Uterus (tissue), 3 donors: ENCODE measurements at regions not wholly inside any gene's neighbourhood (a gene's known extent, or its start where the extent isn't known, plus 50 kb on each side); places are given as distances from the start of the nearest gene placed in this dataset.

ENCODE experiments used
- DNase-seq, 2 donors: peaks; one replicate each; pipeline ENCODE4 v3.0.0-alpha.2; 2019 to 2020
- H3K27ac ChIP-seq, 2 donors: fragments of 200-600 bp; sonication (generic); 1 replicate in 1 of 2; 2 replicates in 1 of 2; pipeline ENCODE4 v1.5.1; 2016 to 2018
- H3K27me3 ChIP-seq, 2 donors: fragments of 200-600 bp; sonication (generic); one replicate each; pipeline ENCODE4 v1.5.1; 2018 to 2019; ENCODE audit warnings: control low read depth in 1 of 2
- H3K36me3 ChIP-seq, 2 donors: fragments of 200-600 bp; sonication (generic); one replicate each; pipeline ENCODE4 v1.5.1; 2019; ENCODE audit warnings: control low read depth in 1 of 2
- H3K4me1 ChIP-seq, 2 donors: fragments of 200-600 bp; sonication (generic); one replicate each; pipeline ENCODE4 v1.5.1; 2018 to 2019; ENCODE audit warnings: control low read depth in 1 of 2
- H3K4me3 ChIP-seq, 2 donors: fragments of 200-600 bp; sonication (generic); 1 replicate in 1 of 2; 2 replicates in 1 of 2; pipeline ENCODE4 v1.5.1; 2018 to 2019; ENCODE audit warnings: mild to moderate bottlenecking in 1 of 2
- H3K9me3 ChIP-seq, 2 donors: fragments of 200-600 bp; sonication (generic); one replicate each; pipeline ENCODE4 v1.5.1; 2019; ENCODE audit warnings: control low read depth in 1 of 2
- POLR2A ChIP-seq, 2 donors: fragments of 450-650 bp; IDR thresholded peaks; one replicate each; pipeline ENCODE4 v1.6.1; 2016; ENCODE audit warnings: antibody characterized with exemption in 2 of 2, mild to moderate bottlenecking in 1 of 2, moderate library complexity in 1 of 2
- intact Hi-C: fragments of 100-400 bp; cut with DNase I; formaldehyde crosslinking; loops from one replicate; pipeline ENCODE4 v1.15.1; 2023; ENCODE audit warnings: low total_unique reads
- TF ChIP-seq, protein P1 (sequence below), 4 experiments: fragments of 200-600 bp in 2 of 4; fragments of 450-650 bp in 2 of 4; sonication (generic) in 2 of 4; IDR thresholded peaks; one replicate each; pipeline ENCODE4 v1.5.1; 2016 to 2019; ENCODE audit warnings: antibody characterized with exemption in 4 of 4, mild to moderate bottlenecking in 2 of 4, moderate library complexity in 1 of 4
- donor health status: DM: yes; HTN: yes; CAD: no.

DNA sequence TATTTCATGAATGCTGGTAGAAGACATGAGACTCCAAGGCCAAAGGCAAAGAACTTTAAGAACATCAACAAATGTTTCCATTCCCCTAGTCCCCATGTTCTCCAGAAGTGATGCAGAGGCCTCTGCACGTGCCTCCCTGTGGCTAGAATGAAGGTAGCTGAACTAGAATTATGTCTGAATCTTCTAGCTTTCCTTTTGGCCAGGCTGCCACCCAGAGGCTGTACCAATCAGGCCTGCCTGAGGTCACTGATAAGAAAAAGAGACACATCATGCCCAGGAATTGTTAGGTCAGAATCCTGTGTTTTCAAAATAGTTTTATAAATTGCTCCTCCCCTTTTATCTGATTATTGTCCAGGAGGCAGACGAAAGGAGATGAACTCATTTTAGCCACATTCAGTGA, 188.0 kb upstream of the SLC16A7 start:
- intact Hi-C loops, result no loop called here
- no peak overlapping the region for H3K4me3 ChIP-seq
- H3K4me1 ChIP-seq, result no peaks in the 10 kb centered on the region
- DNase-seq, result no peak
- no peaks in the 10 kb centered on the region for H3K36me3 ChIP-seq
- TF ChIP-seq, protein P1, sequence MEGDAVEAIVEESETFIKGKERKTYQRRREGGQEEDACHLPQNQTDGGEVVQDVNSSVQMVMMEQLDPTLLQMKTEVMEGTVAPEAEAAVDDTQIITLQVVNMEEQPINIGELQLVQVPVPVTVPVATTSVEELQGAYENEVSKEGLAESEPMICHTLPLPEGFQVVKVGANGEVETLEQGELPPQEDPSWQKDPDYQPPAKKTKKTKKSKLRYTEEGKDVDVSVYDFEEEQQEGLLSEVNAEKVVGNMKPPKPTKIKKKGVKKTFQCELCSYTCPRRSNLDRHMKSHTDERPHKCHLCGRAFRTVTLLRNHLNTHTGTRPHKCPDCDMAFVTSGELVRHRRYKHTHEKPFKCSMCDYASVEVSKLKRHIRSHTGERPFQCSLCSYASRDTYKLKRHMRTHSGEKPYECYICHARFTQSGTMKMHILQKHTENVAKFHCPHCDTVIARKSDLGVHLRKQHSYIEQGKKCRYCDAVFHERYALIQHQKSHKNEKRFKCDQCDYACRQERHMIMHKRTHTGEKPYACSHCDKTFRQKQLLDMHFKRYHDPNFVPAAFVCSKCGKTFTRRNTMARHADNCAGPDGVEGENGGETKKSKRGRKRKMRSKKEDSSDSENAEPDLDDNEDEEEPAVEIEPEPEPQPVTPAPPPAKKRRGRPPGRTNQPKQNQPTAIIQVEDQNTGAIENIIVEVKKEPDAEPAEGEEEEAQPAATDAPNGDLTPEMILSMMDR (IDR thresholded peaks at IDR 0.05), result no peak
- no peak for TF ChIP-seq POLR2A (IDR thresholded peaks at IDR 0.05)
- H3K27ac ChIP-seq, result no peak overlapping the region
- no peaks in the 10 kb centered on the region for H3K27me3 ChIP-seq
- no peaks in the 10 kb centered on the region for H3K9me3 ChIP-seq

DNA sequence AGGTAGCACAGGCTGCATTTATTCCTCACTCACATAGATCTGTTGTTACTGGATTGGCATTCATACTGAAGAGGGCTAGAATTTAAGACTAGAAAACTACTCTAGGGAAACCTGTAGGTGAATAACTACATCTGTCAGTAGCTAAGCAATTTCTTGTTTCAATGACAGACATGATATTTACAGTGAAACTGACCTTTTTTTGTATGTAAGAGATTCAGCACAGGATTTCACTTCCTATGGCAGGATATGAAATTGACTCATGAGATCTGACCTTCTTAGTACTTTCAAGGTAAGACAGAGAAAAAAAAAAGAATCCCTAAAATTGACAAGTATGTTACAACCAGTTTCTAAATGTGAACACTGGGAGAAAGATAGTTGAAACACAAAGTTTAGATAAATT, 189.8 kb upstream of the SLC16A7 start:
- intact Hi-C loops, result no loop called here
- H3K4me3 ChIP-seq, result no peak overlapping the region
- no peaks in the 10 kb centered on the region for H3K9me3 ChIP-seq
- H3K4me1 ChIP-seq, result no peaks in the 10 kb centered on the region
- TF ChIP-seq, protein P1 (IDR thresholded peaks at IDR 0.05), result no peak
- no peak for TF ChIP-seq POLR2A (IDR thresholded peaks at IDR 0.05)
- no peaks in the 10 kb centered on the region for H3K27me3 ChIP-seq
- H3K27ac ChIP-seq, result no peak overlapping the region
- DNase-seq, result no peak
- no peaks in the 10 kb centered on the region for H3K36me3 ChIP-seq

DNA sequence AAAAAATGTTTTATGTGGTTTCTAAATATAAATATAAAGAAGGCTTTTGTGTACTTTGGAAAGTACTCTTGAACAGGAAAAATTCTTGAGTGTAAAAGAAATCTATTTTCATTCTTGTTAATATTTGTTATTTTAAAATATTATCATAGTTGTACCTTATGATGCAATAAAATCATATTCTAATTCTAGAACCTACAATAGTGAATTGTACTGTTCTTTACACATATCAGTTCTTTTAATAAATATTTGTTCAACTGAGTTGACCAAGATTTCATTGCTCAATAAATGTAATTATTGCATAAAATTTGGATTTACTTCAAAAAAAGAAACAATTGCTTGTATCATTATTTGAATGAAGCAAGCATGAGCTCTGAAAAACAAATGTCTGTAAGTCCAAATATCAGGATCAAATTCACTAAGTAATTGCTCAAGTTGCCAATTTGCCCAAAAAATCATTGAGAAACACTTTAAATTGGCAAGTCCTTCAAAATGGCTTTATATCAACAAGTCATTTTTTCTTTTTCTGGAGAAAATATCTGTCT, 191.6 kb upstream of the SLC16A7 start:
- H3K4me3 ChIP-seq, result no peak overlapping the region
- intact Hi-C loops, result no loop called here
- H3K27me3 ChIP-seq, result no peaks in the 10 kb centered on the region
- no peaks in the 10 kb centered on the region for H3K36me3 ChIP-seq
- no peak for DNase-seq
- no peaks in the 10 kb centered on the region for H3K4me1 ChIP-seq
- H3K9me3 ChIP-seq, result no peaks in the 10 kb centered on the region
- no peak overlapping the region for H3K27ac ChIP-seq
- TF ChIP-seq POLR2A (IDR thresholded peaks at IDR 0.05), result no peak
- TF ChIP-seq, protein P1 (IDR thresholded peaks at IDR 0.05), result no peak

DNA sequence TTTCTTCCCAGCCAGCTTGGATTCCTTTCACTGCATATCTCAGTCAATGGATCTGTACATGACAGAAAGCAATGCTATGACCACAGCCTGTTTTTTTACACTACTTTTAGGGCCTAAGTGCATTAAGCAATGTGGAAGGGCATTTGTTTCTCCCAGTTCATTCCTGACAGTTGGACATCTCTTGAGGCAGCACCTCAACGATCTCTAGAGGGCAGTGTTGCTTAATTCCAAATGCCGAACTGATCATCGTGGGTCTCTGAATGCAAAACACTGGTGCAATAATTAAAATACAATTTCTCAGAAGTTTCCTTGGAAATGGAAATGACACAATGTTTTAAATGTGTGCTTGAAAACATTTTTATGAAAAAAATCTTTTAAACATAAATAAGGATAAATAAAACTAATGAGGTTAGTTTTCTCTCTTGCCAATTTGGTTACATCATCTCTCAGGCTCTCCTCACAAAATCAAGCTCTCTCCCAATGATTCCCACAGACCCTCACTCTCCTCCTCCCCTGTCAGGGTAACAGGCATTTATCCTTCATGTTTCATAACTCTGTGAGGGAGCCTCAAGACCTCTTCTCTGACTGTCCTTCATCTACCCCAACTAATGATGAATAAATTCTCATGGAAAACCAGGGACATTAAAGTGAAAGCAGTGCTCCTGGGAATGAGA, 192.4 kb upstream of the SLC16A7 start:
- Histone ChIP-seq H3K4me3 (no peak overlapping the region), H3K9me3 (no peaks in the 10 kb centered on the region), H3K36me3 (no peaks in the 10 kb centered on the region), H3K27ac (peak overlapping the region in 1 of 2 donors; percentile 14), H3K4me1 (no peaks in the 10 kb centered on the region), H3K27me3 (no peaks in the 10 kb centered on the region)
- TF ChIP-seq POLR2A (IDR thresholded peaks at IDR 0.05), result no peak
- TF ChIP-seq, protein P1 (IDR thresholded peaks at IDR 0.05), result peak; percentile 61 to 79 (median 66)
- intact Hi-C loops, result no loop called here
- DNase-seq, result peak; percentile 48 to 57

DNA sequence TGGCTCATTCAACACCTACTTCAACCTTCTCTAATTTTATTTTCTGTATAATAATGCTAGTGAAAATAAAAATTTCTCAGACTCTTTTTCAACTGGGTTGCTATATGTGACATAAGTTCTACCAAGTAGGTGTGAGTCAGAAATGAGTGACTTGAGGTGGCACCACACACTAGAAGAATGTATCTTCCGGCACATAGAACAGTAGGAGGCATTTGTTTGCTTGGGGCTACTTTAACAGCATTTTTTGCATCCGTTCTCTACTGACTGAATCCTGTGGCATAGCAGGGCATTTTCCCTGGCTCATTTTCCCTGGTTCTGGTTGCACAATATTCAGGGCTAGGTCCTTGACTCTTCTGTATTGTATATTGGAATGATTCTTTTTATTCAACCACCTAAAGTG, 194.0 kb upstream of the SLC16A7 start:
- Histone ChIP-seq H3K27ac (no peak overlapping the region), H3K27me3 (no peaks in the 10 kb centered on the region), H3K4me3 (no peak overlapping the region), H3K9me3 (no peaks in the 10 kb centered on the region), H3K4me1 (no peaks in the 10 kb centered on the region), H3K36me3 (no peaks in the 10 kb centered on the region)
- TF ChIP-seq, protein P1 (IDR thresholded peaks at IDR 0.05), result no peak
- TF ChIP-seq POLR2A (IDR thresholded peaks at IDR 0.05), result no peak
- DNase-seq, result no peak
- intact Hi-C loops, result no loop called here
